Fibroblast of lung (primary cell): ENCODE measurements at regions not wholly inside any gene's neighbourhood (a gene's known extent, or its start where the extent isn't known, plus 50 kb on each side); places are given as distances from the start of the nearest gene placed in this dataset.

Experiments
- CTCF ChIP-seq, 2 donors: IDR thresholded peaks in 1 of 2; conservative IDR thresholded peaks in 1 of 2; 1 replicate in 1 of 2; 2 replicates in 1 of 2; pipeline ENCODE4 v1.5.1; 2011 to 2012; ENCODE audit warnings: low read length in 2 of 2, control low read depth in 1 of 2, inconsistent platforms in 1 of 2, low read depth in 1 of 2, mild to moderate bottlenecking in 1 of 2
- EZH2 ChIP-seq: IDR thresholded peaks from 2 replicates; pipeline ENCODE4 v1.5.1; 2012; ENCODE audit warnings: low read length, control low read depth, mild to moderate bottlenecking; ENCODE audit errors: missing control alignments

DNA sequence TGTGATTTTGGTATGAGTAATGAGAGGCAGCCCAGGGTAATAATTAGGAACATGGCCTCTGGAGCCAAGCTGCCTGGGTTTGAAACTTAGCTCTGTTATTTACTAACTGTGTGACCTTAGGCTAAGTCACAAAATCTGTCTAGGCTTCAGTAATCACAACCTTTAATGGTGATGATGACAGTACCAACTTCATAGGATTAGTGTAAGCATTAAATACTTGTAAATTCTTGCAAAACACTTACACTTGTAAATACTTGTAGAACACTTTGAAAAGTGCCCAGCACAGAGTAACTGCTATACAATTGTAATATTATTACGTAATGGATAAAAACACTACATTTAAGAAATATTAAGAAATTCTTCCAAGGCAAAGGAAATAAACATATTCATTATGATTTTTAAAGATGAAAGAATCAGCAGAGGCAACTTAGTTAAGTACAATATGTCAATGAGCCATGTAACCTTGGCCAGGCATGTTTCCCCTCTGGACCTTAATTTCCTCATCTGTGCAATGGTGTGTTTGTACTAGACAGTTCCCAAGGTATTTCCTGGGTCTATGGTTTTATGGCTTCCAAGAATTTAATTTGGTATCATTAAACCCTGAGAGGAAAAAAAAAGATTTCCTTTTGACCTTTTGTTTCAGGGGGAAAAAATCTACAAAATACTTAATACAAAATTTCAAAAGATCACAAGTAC, 628.5 kb upstream of the KLHL1 start:
- TF ChIP-seq CTCF (conservative IDR thresholded peaks at IDR 0.05 in 1 of 2, IDR thresholded peaks at IDR 0.05 in 1 of 2; ENCODE audit: low read depth in 1 of 2, low read length in 2 of 2): no peak
- TF ChIP-seq EZH2: no peak
